Tibial nerve (tissue), 4 donors: ENCODE measurements at regions not wholly inside any gene's neighbourhood (a gene's known extent, or its start where the extent isn't known, plus 50 kb on each side); places are given as distances from the start of the nearest gene placed in this dataset.
"Not testable (repeated sequence)": the region's sequence is repeated elsewhere in the genome, so short reads cannot be mapped to it uniquely, and the experiment has no call there.

ENCODE experiments used
- DNase-seq, 2 donors: peaks; one replicate each; pipeline ENCODE4 v3.0.0-alpha.2; 2019; ENCODE audit warnings: low spot score in 2 of 2
- H3K27ac ChIP-seq, 4 donors: fragments of 200-600 bp; sonication (generic) in 3 of 4; one replicate each; pipeline ENCODE4 v1.5.1; 2017 to 2019; ENCODE audit warnings: mild to moderate bottlenecking in 1 of 4
- H3K27me3 ChIP-seq, 2 donors: fragments of 200-600 bp; sonication (generic) in 1 of 2; one replicate each; pipeline versions ENCODE4 v1.5.1 to v1.6.0; 2017 to 2019
- H3K36me3 ChIP-seq, 3 donors: fragments of 200-600 bp; sonication (generic); one replicate each; pipeline ENCODE4 v1.5.1; 2018 to 2019
- H3K4me1 ChIP-seq, 4 donors: fragments of 200-600 bp; sonication (generic) in 3 of 4; one replicate each; pipeline ENCODE4 v1.5.1; 2017 to 2019
- H3K4me3 ChIP-seq, 4 donors: fragments of 200-600 bp; sonication (generic) in 3 of 4; one replicate each; pipeline ENCODE4 v1.5.1; 2017 to 2019; ENCODE audit warnings: mild to moderate bottlenecking in 1 of 4, moderate library complexity in 1 of 4
- H3K9me3 ChIP-seq, 4 donors: fragments of 200-600 bp; sonication (generic) in 3 of 4; one replicate each; pipeline ENCODE4 v1.5.1; 2017 to 2019
- CTCF ChIP-seq, 5 experiments: fragments of 200-600 bp in 3 of 5; fragments of 450-650 bp in 2 of 5; sonication (generic) in 3 of 5; IDR thresholded peaks; one replicate each; pipeline ENCODE4 v1.5.1; 2016 to 2019; ENCODE audit warnings: antibody characterized with exemption in 5 of 5, mild to moderate bottlenecking in 3 of 5, moderate library complexity in 2 of 5
- EP300 ChIP-seq, 2 donors: sonication (generic); formaldehyde crosslinking; IDR thresholded peaks; one replicate each; pipeline ENCODE4 v1.6.1; 2017; ENCODE audit warnings: antibody characterized with exemption in 2 of 2, mild to moderate bottlenecking in 1 of 2
- POLR2A ChIP-seq, 2 donors: fragments of 450-650 bp; IDR thresholded peaks; one replicate each; pipeline ENCODE4 v1.6.1; 2017; ENCODE audit warnings: antibody characterized with exemption in 2 of 2, mild to moderate bottlenecking in 2 of 2, moderate library complexity in 2 of 2
- WGBS, 2 donors: methylation state at CpG; one replicate each; pipeline ENCODE4 v1.1.5; 2018; 5-methylcytosine and 5-hydroxymethylcytosine counted together

GRCh38 chr1:173364827-173365226, 112.3 kb upstream of the PRDX6 start:
- Histone ChIP-seq H3K27me3 (no peaks in the 10 kb centered on the region), H3K4me1 (no peaks in the 10 kb centered on the region), H3K36me3 (no peaks in the 10 kb centered on the region), H3K9me3 (peaks cover 0 to 4% (median 0%) of the 10 kb centered on the region in 4 donors), H3K27ac (no peak overlapping the region), H3K4me3 (no peak overlapping the region)
- DNase-seq, result no peak
- 76 to 84% methylated on average over 3 of the region's 3 CpGs for WGBS, 2 donors
- TF ChIP-seq POLR2A (IDR thresholded peaks at IDR 0.05) (no peak), CTCF (IDR thresholded peaks at IDR 0.05) (no peak)

- H3K4me3 ChIP-seq, result no peak overlapping the region
- 73% methylated on average over 1 of the region's 1 CpG for WGBS, 2 donors
- H3K4me1 ChIP-seq, result no peaks in the 10 kb centered on the region
- TF ChIP-seq POLR2A (IDR thresholded peaks at IDR 0.05) (no peak), CTCF (IDR thresholded peaks at IDR 0.05) (no peak), EP300 (IDR thresholded peaks at IDR 0.05) (no peak)
- no peaks in the 10 kb centered on the region for H3K27me3 ChIP-seq
- no peak for DNase-seq
- H3K27ac ChIP-seq, result no peak overlapping the region
- no peaks in the 10 kb centered on the region for H3K36me3 ChIP-seq
- H3K9me3 ChIP-seq, result peaks cover 0 to 4% (median 0%) of the 10 kb centered on the region in 4 donors
Measured at GRCh38 chr1:173365341-173365740, 111.8 kb upstream of the PRDX6 start.

GRCh38 chr1:173367136-173367535, 110.0 kb upstream of the PRDX6 start:
- DNase-seq, result no peak
- Histone ChIP-seq H3K4me3 (no peak overlapping the region), H3K9me3 (peaks cover 0 to 4% (median 0%) of the 10 kb centered on the region in 4 donors), H3K36me3 (no peaks in the 10 kb centered on the region), H3K27me3 (no peaks in the 10 kb centered on the region), H3K27ac (no peak overlapping the region), H3K4me1 (no peaks in the 10 kb centered on the region)
- TF ChIP-seq EP300 (IDR thresholded peaks at IDR 0.05) (no peak), CTCF (IDR thresholded peaks at IDR 0.05) (no peak), POLR2A (IDR thresholded peaks at IDR 0.05) (no peak)
- 87 to 88% methylated on average over 6 of the region's 6 CpGs for WGBS, 2 donors

GRCh38 chr1:173370586-173370985, 106.5 kb upstream of the PRDX6 start:
- not testable (repeated sequence) for H3K4me3 ChIP-seq, H3K4me1 ChIP-seq, H3K27ac ChIP-seq, H3K27me3 ChIP-seq, H3K36me3 ChIP-seq, DNase-seq
- H3K9me3 ChIP-seq, result peaks cover 0 to 11% (median 0%) of the 10 kb centered on the region in 4 donors
- WGBS, 2 donors, result 74 to 88% methylated on average over 3 of the region's 3 CpGs

- DNase-seq, H3K4me3 ChIP-seq, H3K27ac ChIP-seq, H3K27me3 ChIP-seq, H3K4me1 ChIP-seq, H3K36me3 ChIP-seq: not testable (repeated sequence)
- WGBS, 2 donors, result 86 to 92% methylated on average over 1 of the region's 1 CpG
- H3K9me3 ChIP-seq, result peaks cover 0 to 17% (median 0%) of the 10 kb centered on the region in 4 donors
Measured at GRCh38 chr1:173376065-173376464, 101.1 kb upstream of the PRDX6 start.

GRCh38 chr1:173377266-173377665, 99.9 kb upstream of the PRDX6 start:
- no peaks in the 10 kb centered on the region for H3K36me3 ChIP-seq
- TF ChIP-seq POLR2A (IDR thresholded peaks at IDR 0.05) (no peak), CTCF (IDR thresholded peaks at IDR 0.05) (no peak), EP300 (IDR thresholded peaks at IDR 0.05) (no peak)
- H3K4me3 ChIP-seq, result no peak overlapping the region
- H3K9me3 ChIP-seq, result peaks cover 0 to 17% (median 0%) of the 10 kb centered on the region in 4 donors
- H3K4me1 ChIP-seq, result no peaks in the 10 kb centered on the region
- no peaks in the 10 kb centered on the region for H3K27me3 ChIP-seq
- DNase-seq, result no peak
- H3K27ac ChIP-seq, result no peak overlapping the region
- 90 to 95% methylated on average over 13 of the region's 13 CpGs for WGBS, 2 donors
